ENCODE measurements at regions not wholly inside any gene's neighbourhood (a gene's known extent, or its start where the extent isn't known, plus 50 kb on each side); places are given as distances from the start of the nearest gene placed in this dataset.

- TF ChIP-seq EZH2phosphoT487 (IDR thresholded peaks at IDR 0.05; ENCODE audit: unreplicated experiment) = no peak
- no peak for TF ChIP-seq CTCF (conservative IDR thresholded peaks at IDR 0.05; ENCODE audit: low read depth in 2 of 2)
Observed at GRCh38 chr7:135847242-135847641, 98.6 kb upstream of the FAM180A start.

Data from GM23338 (cell line).